HG02884 (cell line): ENCODE measurements at regions not wholly inside any gene's neighbourhood (a gene's known extent, or its start where the extent isn't known, plus 50 kb on each side); places are given as distances from the start of the nearest gene placed in this dataset.

Experiments
- ATAC-seq: cut with Tn5 transposase; IDR thresholded peaks from one replicate; pipeline ENCODE4 v1.9.1; 2021; ENCODE audit warnings: mild to moderate bottlenecking, moderate library complexity; ENCODE audit not compliant: unreplicated experiment

- no peak for ATAC-seq
Measured at GRCh38 chr13:85666356-85666755, 132.9 kb downstream of the SLITRK6 start.

- no peak for ATAC-seq
Measured at GRCh38 chr13:85665286-85665685, 133.9 kb downstream of the SLITRK6 start.

DNA sequence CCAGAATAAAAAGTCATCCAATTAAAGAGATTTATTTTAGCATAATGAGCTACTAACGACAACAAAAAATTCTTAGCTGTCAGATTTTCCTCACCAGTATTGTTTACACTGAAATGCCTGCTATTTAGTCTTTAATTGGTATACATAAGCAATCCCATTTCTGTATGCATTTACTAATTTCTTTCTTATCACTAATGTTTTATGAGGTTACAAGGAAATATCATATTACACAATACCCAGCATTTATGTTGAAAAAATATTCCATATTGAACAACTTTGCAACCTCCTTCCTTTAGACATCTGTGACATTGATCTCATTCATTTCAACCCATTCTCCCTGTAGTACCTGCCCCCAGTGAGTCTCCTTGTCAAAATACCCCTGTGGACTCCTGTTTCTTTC is 135.4 kb downstream of the SLITRK6 start:
- no peak for ATAC-seq

DNA sequence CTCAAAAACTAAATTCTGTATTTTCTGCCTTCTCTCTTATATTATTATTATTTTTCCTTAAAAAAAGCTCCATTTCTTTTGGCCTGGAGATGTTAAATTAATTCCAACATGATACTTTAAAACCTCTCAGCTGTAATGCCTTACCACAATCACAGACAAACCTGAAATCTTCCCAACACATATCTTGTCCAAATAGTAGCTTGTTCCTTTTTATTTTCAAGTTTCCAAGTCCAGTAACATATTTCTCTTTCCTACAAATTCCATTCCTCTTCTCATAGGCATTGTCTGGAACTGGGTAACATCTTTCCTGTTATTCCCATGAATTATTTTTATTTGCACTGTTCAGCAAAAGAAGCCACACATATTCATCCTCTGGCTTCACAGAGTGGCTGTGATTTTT is 137.0 kb downstream of the SLITRK6 start:
- ATAC-seq, result no peak

- ATAC-seq, result no peak
Measured at GRCh38 chr13:85661675-85662074, 137.5 kb downstream of the SLITRK6 start.

- no peak for ATAC-seq
Measured at GRCh38 chr13:85659493-85659892, 139.7 kb downstream of the SLITRK6 start.

- no peak for ATAC-seq
Measured at GRCh38 chr13:85657942-85658341, 141.3 kb downstream of the SLITRK6 start.

GRCh38 chr13:85655040-85655439 is 144.2 kb downstream of the SLITRK6 start:
- ATAC-seq, result no peak

GRCh38 chr13:85654227-85654626 is 145.0 kb downstream of the SLITRK6 start:
- ATAC-seq, result no peak

DNA sequence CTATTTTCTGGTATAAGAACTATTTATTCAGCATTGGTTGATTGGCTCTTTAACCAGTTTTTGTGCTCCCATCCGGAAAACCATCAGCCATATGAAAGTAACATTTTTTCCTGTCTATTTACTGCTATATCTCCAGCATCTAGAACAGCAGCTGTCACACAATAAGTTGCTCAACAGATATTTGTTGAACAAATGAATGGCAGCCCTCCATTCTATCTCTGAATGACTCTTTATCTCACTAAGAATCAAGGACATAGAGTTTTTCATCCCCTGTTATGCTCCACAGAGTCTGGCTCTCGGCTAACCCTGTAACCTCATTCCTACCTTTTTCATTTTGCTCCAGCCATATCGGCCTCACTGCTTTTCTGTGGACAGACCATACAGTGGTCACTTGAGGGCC is 145.5 kb downstream of the SLITRK6 start:
- ATAC-seq, result no peak

DNA sequence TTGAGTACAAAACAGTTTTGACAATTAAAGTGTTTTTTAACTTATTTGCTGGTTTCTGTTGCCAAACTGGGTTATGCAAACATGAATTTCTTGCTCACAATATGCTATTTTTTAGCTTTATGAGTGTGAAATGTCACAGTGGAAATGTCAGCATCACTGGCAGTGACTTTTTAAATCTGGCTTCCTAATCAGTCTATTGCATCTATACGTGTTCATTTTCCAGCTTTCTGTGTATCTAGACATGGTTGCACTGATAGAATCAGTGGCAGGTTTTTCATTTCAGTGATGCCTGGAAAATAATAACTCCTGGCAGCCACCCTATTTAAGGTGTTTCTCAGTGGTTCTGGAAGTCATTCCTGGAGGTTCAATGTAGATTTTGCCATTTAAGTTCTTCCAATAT is 146.7 kb downstream of the SLITRK6 start:
- ATAC-seq, result no peak

DNA sequence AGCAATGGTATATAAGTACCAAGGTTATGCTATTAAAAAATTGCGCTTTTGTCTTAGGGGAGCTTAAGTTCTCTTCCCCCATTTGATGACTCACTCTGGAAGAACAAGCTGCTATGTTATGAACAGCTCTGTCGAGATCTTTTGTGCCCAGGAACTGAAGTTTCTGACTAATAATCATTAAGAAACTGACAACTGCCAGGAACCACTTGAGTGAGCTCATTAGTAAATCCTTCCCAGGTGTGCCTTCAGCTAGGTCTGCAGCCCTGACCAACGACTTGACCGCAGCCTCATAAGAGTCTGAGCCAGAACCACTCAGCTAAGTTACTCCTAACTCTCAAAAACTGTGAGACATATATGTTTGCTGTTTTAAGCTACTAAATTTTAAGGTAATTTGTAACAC is 147.8 kb downstream of the SLITRK6 start:
- ATAC-seq, result no peak

DNA sequence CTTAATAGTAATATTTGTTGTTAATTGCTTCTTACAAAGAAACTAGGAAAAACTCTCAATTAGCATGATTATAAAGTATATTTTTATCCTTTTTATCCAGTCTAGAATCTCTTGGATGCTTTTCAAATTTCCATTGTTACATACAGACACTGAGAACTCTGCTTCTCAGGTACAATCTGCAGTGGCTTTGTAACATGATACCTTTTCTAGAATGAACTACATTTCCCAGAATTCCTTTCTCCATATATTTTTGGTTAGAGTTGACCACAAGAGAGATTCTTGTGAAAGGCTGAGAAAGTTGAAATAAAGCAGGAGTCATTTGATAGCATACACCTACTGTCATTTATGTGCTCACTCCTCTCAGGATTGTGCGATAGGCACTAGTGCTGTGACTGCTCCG is 148.6 kb downstream of the SLITRK6 start:
- no peak for ATAC-seq

DNA sequence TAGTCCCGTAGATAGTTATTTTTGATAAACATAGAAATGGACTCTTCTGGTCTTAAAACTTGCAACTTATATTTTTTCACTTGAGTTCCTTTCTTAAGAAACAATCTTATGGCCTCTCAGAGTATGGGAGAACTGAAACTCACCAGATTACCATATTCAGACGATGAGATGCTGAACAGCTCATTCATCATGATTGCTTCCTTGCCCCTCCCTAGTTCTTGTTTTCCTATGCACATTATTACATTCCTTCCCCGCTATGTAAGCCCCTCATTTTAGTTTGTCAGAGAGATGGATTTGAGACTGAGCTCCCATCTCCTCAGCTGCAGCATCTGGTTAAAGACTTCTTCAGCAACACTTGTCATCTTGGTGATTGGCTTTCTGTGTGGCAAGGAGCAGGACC is 158.5 kb downstream of the SLITRK6 start:
- ATAC-seq, result no peak

GRCh38 chr13:85638815-85639393 is 160.3 kb downstream of the SLITRK6 start:
- ATAC-seq, result no peak

DNA sequence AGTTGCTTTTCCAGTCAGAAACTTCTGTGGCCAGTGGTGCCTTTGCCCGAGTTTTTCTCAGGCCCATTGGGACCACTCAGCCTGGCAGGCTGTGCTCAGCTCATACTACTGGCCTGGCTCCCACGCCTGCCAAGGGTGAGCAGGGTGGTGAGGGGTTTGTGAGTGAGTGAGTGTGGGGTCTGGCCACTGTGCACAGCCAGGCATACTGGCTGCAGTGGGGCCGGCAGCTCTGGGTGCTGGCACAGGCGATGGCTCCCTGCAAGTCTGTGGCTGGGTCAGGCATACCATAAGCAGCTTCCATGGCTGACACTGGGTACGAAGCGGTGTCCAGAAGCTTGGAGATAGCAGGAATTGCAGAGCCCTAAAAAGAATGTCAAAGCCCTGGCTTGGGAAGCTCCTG is 161.0 kb downstream of the SLITRK6 start:
- no peak for ATAC-seq

GRCh38 chr13:85632526-85633195 is 166.6 kb downstream of the SLITRK6 start:
- no peak for ATAC-seq

DNA sequence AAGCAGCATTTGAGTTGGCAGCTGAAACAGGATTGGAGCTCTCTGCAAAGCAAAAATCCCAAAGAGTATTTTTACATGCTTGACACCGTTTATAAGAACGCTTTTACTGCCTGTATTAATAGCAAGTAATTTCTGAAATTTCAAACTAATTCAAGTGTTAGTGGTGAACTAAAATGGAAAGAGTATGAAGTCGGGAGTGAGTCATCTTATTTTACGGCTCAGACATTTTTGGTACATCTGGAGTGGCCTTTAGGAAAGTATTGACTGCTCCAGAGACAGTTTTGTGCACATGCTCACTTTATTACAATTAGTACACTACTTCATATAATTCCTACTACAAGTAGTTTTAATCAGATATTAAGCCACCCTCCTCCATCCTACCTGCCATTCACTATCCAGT is 167.4 kb downstream of the SLITRK6 start:
- no peak for ATAC-seq

GRCh38 chr13:85626603-85627002 is 172.6 kb downstream of the SLITRK6 start:
- no peak for ATAC-seq

GRCh38 chr13:85619321-85619720 is 179.9 kb downstream of the SLITRK6 start:
- ATAC-seq, result no peak

DNA sequence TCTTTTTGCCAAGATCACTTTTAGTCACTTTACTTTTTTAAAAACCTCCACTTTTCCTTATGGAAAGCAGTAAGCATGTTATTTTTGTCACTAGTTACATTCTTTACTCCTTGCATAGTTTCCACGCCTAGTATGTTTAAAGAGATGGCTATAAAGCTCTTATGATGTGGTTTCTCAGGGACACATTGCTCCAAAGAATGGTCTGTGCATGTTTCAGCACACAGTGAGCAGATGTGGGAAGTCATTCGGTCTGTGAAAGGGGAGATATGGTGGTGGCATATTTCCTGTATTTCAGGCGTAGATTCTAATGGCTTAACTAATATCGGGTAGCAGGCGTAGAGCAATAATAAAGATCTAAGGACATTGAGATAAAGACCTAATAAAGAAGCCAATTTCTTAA is 180.7 kb downstream of the SLITRK6 start:
- ATAC-seq, result no peak

GRCh38 chr13:85616275-85616674 is 182.9 kb downstream of the SLITRK6 start:
- ATAC-seq, result no peak

GRCh38 chr13:85615031-85615430 is 184.2 kb downstream of the SLITRK6 start:
- ATAC-seq, result no peak
